Panc1 (cell line): ENCODE measurements at regions not wholly inside any gene's neighbourhood (a gene's known extent, or its start where the extent isn't known, plus 50 kb on each side); places are given as distances from the start of the nearest gene placed in this dataset.

Experiments used
- ATAC-seq: fragments of 200-7000 bp; cut with Tn5 transposase; 2 replicates; pipeline ENCODE4 v1.9.1; 2020; ENCODE audit warnings: mild to moderate bottlenecking, moderate library complexity
- BruUV-seq: library from RNA; stranded (reverse); fragments of 400-500 nt; replicated peaks from 2 replicates; lab custom pipeline; 2021; lab: Mats Ljungman, UMichigan
- CTCF ChIA-PET: fragments of 300-600 bp; sonication (Branson Sonifier 250); formaldehyde crosslinking; loops from one replicate; lab custom pipeline; 2022; ENCODE audit warnings: antibody characterized with exemption; lab: Charles Lee
- POLR2A ChIA-PET: fragments of 300-600 bp; sonication (Branson Sonifier 250); formaldehyde crosslinking; loops from one replicate; lab custom pipeline; 2022; ENCODE audit warnings: antibody characterized with exemption; lab: Charles Lee
- DNase-seq: peaks from one replicate; pipeline ENCODE4 v3.0.0-alpha.2; 2010; ENCODE audit warnings: low read depth, low spot score
- H3K27ac ChIP-seq: 2 replicates; pipeline ENCODE4 v1.5.1; 2011; ENCODE audit warnings: mild to moderate bottlenecking, low read length, inconsistent platforms
- H3K27me3 ChIP-seq: fragments of 200-500 bp; sonication (Bioruptor generic); 2 replicates; pipeline ENCODE4 v1.6.0; 2014; ENCODE audit warnings: low read length, inconsistent platforms; ENCODE audit not compliant: control insufficient read depth, insufficient read depth
- H3K36me3 ChIP-seq: fragments of 200-500 bp; sonication (Bioruptor generic); 2 replicates; pipeline ENCODE4 v1.5.1; 2014; ENCODE audit warnings: inconsistent platforms, mild to moderate bottlenecking, low read length, moderate library complexity; ENCODE audit not compliant: control insufficient read depth, insufficient read depth
- H3K4me1 ChIP-seq: 2 replicates; pipeline ENCODE4 v1.5.1; 2011; ENCODE audit warnings: inconsistent platforms, mild to moderate bottlenecking, low read length, moderate library complexity; ENCODE audit not compliant: control insufficient read depth, insufficient read depth
- H3K4me3 ChIP-seq, 2 experiments: 2 replicates each; pipeline ENCODE4 v1.5.1; 2011 to 2012; ENCODE audit warnings: low read depth in 2 of 2, low read length in 2 of 2, mild to moderate bottlenecking in 2 of 2, inconsistent platforms in 1 of 2, moderate library complexity in 1 of 2
- H3K9me3 ChIP-seq: fragments of 200-500 bp; sonication (Bioruptor generic); 2 replicates; pipeline ENCODE4 v1.5.1; 2014; ENCODE audit warnings: low read depth, mild to moderate bottlenecking, inconsistent platforms, low read length, moderate library complexity; ENCODE audit not compliant: control insufficient read depth, insufficient read depth
- POLR2AphosphoS5 ChIP-seq: IDR thresholded peaks from 2 replicates; pipeline ENCODE4 v1.6.1; 2012; ENCODE audit warnings: mild to moderate bottlenecking, low read depth, low read length, moderate library complexity
- SIN3A ChIP-seq: IDR thresholded peaks from 2 replicates; pipeline ENCODE4 v1.6.1; 2012; ENCODE audit warnings: low read depth, mild to moderate bottlenecking, low read length, moderate library complexity, borderline replicate concordance; ENCODE audit not compliant: insufficient read depth
- TCF7L2 ChIP-seq: IDR thresholded peaks from 2 replicates; pipeline ENCODE4 v1.6.1; 2011; ENCODE audit warnings: mild to moderate bottlenecking, low read depth, low read length, inconsistent platforms
- in situ Hi-C: cut with HindIII; loops from 2 replicates; pipeline ENCODE4 v1.10.0; 2016; ENCODE audit warnings: low sequenced_read_pairs, low pct_unique_long_range_greater_than_20kb
- intact Hi-C: fragments of 100-400 bp; cut with micrococcal nuclease; formaldehyde crosslinking; loops from one replicate; pipeline ENCODE4 v1.10.0; 2022; ENCODE audit not compliant: unreplicated experiment
- TF ChIP-seq, protein P1 (sequence below), 2 experiments: IDR thresholded peaks; 2 replicates each; pipeline ENCODE4 v1.6.1; 2011 to 2012; ENCODE audit warnings: low read depth in 2 of 2, control low read depth in 1 of 2, low read length in 1 of 2, mild to moderate bottlenecking in 1 of 2, moderate library complexity in 1 of 2; ENCODE audit not compliant: insufficient read depth in 1 of 2
- TF ChIP-seq, protein P2 (sequence below): fragments of 450-650 bp; IDR thresholded peaks from 2 replicates; pipeline ENCODE4 v1.5.1; 2017; ENCODE audit warnings: mild to moderate bottlenecking

DNA sequence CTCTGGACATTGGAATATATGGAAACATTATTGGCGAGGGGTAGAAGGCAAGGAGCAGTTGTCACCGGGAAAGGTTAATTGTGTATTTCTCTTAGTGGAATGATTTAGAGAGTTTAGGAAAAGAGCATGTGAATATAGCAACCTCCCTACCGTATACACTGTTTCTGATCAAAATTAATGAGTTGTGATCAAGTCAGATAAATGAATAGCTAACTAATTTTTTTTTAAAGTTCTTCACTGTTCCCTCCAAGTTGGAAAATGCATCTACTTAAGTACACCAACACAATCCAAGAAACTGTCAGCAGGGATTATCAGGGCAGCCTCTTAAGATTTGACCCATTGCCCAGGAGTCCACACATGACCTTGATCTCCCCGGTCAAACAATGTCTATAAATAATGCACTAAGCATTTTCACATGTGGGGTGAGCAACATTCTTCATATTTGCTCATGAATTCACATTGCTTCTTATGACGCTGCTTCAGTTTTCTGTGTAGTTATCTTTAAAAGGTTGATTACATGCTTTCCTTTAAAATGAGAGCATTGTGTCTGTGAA lies 680.8 kb upstream of the NRSN1 start:
- H3K4me1 ChIP-seq: no peaks in the 10 kb centered on the region
- ChIA-PET CTCF (no interaction called here), POLR2A (no interaction called here)
- ATAC-seq (no peak), DNase-seq (no peak)
- TF ChIP-seq TCF7L2 (no peak), POLR2AphosphoS5 (no peak), SIN3A (no peak)
- TF ChIP-seq, protein P1, sequence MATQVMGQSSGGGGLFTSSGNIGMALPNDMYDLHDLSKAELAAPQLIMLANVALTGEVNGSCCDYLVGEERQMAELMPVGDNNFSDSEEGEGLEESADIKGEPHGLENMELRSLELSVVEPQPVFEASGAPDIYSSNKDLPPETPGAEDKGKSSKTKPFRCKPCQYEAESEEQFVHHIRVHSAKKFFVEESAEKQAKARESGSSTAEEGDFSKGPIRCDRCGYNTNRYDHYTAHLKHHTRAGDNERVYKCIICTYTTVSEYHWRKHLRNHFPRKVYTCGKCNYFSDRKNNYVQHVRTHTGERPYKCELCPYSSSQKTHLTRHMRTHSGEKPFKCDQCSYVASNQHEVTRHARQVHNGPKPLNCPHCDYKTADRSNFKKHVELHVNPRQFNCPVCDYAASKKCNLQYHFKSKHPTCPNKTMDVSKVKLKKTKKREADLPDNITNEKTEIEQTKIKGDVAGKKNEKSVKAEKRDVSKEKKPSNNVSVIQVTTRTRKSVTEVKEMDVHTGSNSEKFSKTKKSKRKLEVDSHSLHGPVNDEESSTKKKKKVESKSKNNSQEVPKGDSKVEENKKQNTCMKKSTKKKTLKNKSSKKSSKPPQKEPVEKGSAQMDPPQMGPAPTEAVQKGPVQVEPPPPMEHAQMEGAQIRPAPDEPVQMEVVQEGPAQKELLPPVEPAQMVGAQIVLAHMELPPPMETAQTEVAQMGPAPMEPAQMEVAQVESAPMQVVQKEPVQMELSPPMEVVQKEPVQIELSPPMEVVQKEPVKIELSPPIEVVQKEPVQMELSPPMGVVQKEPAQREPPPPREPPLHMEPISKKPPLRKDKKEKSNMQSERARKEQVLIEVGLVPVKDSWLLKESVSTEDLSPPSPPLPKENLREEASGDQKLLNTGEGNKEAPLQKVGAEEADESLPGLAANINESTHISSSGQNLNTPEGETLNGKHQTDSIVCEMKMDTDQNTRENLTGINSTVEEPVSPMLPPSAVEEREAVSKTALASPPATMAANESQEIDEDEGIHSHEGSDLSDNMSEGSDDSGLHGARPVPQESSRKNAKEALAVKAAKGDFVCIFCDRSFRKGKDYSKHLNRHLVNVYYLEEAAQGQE (IDR thresholded peaks at IDR 0.05; ENCODE audit: insufficient read depth in 1 of 2, low read depth in 2 of 2, low read length in 1 of 2): no peak
- TF ChIP-seq, protein P2, sequence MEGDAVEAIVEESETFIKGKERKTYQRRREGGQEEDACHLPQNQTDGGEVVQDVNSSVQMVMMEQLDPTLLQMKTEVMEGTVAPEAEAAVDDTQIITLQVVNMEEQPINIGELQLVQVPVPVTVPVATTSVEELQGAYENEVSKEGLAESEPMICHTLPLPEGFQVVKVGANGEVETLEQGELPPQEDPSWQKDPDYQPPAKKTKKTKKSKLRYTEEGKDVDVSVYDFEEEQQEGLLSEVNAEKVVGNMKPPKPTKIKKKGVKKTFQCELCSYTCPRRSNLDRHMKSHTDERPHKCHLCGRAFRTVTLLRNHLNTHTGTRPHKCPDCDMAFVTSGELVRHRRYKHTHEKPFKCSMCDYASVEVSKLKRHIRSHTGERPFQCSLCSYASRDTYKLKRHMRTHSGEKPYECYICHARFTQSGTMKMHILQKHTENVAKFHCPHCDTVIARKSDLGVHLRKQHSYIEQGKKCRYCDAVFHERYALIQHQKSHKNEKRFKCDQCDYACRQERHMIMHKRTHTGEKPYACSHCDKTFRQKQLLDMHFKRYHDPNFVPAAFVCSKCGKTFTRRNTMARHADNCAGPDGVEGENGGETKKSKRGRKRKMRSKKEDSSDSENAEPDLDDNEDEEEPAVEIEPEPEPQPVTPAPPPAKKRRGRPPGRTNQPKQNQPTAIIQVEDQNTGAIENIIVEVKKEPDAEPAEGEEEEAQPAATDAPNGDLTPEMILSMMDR: no peak
- no peaks in the 10 kb centered on the region for H3K9me3 ChIP-seq
- no TSS peak for BruUV-seq
- in situ Hi-C loops: no loop called here
- intact Hi-C loops: no loop called here
- H3K27ac ChIP-seq: no peak overlapping the region
- no peak overlapping the region for H3K4me3 ChIP-seq
- no peaks in the 10 kb centered on the region for H3K36me3 ChIP-seq
- no peaks in the 10 kb centered on the region for H3K27me3 ChIP-seq

DNA sequence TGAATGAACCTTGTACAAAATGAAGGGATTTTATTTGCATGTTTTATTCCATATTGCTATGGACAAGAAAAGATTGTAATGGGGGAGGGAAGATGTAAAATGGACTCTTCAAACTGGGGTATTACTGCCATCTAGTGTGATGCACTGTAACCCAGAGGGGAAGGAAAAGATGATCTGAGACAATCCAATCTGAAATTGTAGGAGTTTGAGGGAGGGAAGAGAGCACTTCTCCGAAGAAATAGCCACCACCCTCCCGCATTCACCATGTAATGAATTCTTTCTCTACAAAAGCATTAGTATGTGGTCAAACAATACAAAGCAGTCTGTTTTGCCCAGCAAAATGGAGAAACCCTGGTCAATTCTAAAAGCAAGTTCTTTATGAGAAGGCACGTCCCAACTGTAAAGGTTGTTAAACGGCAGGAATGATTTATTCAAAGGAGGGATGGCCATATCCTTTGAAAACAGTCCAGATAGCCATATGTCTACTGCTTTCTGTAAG lies 679.5 kb upstream of the NRSN1 start:
- POLR2A ChIA-PET: no interaction called here
- intact Hi-C loops: no loop called here
- TF ChIP-seq TCF7L2 (no peak), POLR2AphosphoS5 (no peak)
- TF ChIP-seq, protein P2: peak; percentile 60
- TF ChIP-seq, protein P1 (IDR thresholded peaks at IDR 0.05; ENCODE audit: insufficient read depth in 1 of 2, low read depth in 2 of 2, low read length in 1 of 2): no peak
- peak; percentile 12 for DNase-seq
- BruUV-seq: no TSS peak
- no peaks in the 10 kb centered on the region for H3K27me3 ChIP-seq
- no peak overlapping the region; the same call in 1 of the 2 replicates for H3K27ac ChIP-seq
- in situ Hi-C loops: no loop called here
- ATAC-seq: no peak
- H3K36me3 ChIP-seq: no peaks in the 10 kb centered on the region
- H3K4me1 ChIP-seq: no peaks in the 10 kb centered on the region
- CTCF ChIA-PET: no interaction called here
- H3K4me3 ChIP-seq: no peak overlapping the region
- H3K9me3 ChIP-seq: no peaks in the 10 kb centered on the region
